NCI-H2029 (cell line): ENCODE measurements at regions not wholly inside any gene's neighbourhood (a gene's known extent, or its start where the extent isn't known, plus 50 kb on each side); places are given as distances from the start of the nearest gene placed in this dataset.
"Not testable (repeated sequence)": the region's sequence is repeated elsewhere in the genome, so short reads cannot be mapped to it uniquely, and the experiment has no call there.

Experiments
- DNase-seq: peaks from one replicate; lab custom pipeline; 2025; lab: John Stamatoyannopoulos, UW

DNA sequence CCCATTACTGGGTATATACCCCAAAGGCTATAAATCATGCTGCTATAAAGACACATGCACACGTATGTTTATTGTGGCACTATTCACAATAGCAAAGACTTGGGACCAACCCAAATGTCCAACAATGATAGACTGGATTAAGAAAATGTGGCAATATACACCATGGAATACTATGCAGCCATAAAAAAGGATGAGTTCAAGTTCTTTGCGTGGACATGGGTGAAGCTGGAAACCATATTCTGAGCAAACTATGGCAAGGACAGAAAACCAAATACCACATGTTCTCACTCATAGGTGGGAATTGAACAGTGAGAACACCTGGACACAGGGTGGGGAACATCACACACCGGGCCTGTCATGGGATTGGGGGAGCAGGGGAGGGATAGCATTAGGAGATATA, 54.4 kb upstream of the MUCL1 start:
- DNase-seq = not testable (repeated sequence)

DNA sequence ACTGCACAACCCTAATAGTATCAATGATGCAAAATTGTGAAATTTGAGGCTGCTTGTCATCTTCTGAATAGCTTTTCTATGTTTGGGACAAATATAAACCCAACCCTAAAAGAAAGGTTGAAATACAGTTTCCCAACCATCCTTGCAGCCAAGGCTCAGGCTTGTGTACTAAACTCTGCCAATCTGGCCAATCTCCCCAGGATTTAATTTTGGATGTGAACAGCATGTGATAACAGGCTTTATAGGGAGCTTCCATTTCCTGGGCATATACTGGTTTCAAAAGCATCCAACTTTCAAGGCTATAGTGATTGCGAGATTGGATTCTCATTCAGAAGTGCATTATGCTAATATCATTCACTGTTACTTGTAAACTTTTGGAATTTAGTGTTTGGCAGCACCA, 55.7 kb upstream of the MUCL1 start:
- DNase-seq = no peak

DNA sequence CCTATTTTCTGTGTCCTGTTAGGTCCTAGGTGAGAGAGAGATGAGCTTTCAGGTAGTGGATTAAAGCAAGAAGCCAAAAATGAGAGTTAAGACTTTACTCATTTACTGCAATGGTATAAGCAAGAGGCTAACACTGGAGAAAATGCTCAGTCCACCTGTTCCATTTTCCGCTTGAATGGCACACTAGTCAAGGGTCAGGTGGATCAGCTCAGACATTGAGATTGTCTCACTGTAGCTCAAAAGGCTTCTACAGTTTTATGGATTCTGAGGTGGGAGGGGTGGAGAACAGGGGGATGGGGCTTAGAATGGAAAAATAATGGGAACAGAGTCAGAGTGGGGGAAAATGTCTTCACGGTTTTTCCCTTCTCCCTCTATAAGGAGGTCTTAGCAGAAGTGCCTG, 57.3 kb upstream of the MUCL1 start:
- no peak for DNase-seq

GRCh38 chr12:54795644-54796043, 58.7 kb upstream of the MUCL1 start:
- DNase-seq = no peak

DNA sequence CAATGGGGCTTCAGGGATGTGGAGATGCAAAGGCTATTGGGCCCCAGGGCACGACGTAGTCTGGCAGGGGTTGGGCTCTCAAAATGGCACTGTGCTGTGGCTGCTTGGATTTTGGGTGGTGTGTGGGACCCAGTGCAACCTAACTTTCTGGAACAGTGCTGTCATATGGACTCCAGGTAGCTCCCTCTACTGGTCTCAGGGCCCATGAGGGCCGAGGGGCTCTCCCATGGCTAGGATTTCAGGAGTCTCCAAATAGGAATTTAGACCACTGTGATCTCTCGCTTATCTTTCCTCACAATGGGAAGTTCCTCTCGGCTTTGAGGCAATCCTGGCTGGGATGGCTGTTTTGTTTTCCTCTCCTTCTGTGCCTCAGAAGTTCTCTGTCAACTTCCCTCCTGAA, 68.2 kb upstream of the MUCL1 start:
- no peak for DNase-seq

DNA sequence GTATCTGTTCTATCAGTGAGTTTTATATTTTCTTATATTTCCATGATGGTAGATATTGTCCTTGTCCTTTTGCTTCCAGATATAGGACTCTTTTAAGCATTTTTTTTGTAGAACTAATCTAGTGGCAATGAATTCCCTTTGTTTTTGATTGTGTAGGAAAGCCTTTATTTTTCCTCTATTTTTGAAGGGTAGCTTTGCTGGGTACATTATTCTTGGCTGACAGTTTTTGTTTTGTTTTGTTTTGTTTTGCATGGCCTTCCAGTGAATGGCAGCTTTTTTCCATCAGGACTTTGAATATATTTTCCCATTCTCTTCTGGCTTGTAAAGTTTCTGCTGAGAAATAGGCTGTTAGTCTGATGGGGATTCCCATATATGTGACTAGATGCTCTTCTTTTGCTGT, 70.2 kb upstream of the MUCL1 start:
- no peak for DNase-seq

- not testable (repeated sequence) for DNase-seq
Observed at GRCh38 chr12:54777031-54777430, 77.3 kb upstream of the MUCL1 start.

GRCh38 chr12:54773593-54773992, 80.7 kb upstream of the MUCL1 start:
- DNase-seq = no peak

DNA sequence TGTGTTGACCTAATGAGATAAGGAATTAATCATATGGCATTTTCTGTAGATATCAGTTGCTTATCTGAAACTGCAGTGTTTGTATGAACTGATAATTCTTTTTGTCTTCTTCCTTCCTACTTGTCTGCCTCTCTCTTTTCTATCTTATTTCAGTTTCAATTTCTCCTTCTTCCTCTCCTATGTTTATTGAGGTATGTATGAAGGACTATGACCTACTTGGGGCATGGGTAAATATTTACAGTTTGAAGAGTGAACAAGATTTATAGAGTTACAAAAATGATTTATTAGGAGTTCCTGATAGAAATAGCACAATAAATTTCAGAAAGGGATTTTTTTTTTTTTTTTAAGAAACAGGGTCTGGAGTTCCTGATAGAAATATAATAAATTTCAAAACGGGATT, 88.7 kb upstream of the MUCL1 start:
- DNase-seq = no peak

- DNase-seq = no peak
Observed at GRCh38 chr12:54762390-54762789, 91.9 kb upstream of the MUCL1 start.

- DNase-seq = peak; percentile 6
Observed at GRCh38 chr12:54759751-54760150, 94.6 kb upstream of the MUCL1 start.

DNA sequence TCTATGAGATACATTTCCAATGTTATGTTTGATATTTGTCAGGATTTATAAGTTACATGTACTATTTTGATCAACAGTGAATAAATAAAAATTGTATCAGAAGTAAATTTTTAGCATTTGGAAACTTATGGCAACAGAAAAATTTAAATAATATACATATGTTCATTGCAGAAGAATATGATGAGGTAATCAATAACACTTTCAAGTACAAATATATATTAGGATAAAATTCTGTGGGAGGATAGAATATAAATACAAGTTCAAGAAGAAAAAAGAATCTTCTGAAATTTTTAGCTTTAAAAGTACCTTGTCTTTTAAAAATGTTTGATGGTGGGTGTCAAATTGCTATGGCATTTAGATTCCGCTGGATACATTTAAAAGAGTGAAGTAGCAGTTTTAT, 102.8 kb upstream of the MUCL1 start:
- no peak for DNase-seq

DNA sequence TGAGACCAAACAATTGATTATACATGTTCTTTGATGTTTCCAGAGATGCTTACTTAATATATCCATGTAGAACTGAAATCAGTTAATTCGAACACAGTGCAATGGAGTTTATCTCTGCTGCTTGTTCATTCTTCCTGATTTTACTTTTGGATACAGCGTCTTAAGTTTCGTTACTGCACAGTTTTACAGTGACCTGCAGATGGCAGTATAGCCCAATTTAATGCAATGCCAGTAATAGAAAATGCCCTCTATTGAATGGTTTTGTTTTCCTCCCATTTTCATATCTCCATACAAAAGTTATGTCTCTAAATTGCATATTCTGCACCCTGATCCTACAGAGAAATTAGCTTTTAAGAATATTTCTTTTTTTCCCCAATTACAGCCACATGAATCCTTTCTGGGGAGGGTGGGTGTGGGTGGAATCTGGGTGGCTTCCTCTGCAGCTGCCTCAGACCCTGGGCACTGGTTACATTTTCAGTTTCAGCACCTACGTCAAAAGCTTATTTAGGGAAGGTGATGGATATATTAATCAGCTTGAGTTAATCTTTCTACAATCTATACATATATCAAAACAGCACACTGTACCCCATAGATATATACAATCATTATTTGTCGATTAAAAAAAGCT, 101.1 kb upstream of the DCD start:
- DNase-seq = no peak

DNA sequence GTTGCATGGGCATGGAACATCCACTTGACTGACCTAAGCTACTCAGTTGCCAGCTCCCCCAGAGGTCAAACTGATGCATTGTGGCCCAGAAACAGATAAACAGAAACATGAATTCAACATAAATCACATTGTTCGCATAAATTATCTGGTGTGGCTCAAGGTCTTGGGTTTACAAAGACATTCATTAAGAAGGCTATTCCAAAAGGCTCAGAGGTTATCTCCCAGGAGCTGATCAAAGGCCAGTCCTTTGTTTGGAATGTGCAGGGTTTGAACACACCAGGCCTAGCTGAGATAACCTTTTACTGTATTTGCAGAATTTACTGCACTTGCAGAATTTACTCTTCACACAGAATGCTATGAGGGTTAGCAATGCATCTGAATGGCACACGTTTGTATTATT, 96.4 kb upstream of the DCD start:
- DNase-seq = no peak

GRCh38 chr12:54740882-54741281, 92.7 kb upstream of the DCD start:
- no peak for DNase-seq

- no peak for DNase-seq
Observed at GRCh38 chr12:54736549-54736948, 88.4 kb upstream of the DCD start.

GRCh38 chr12:54734196-54734950, 86.2 kb upstream of the DCD start:
- no peak for DNase-seq

DNA sequence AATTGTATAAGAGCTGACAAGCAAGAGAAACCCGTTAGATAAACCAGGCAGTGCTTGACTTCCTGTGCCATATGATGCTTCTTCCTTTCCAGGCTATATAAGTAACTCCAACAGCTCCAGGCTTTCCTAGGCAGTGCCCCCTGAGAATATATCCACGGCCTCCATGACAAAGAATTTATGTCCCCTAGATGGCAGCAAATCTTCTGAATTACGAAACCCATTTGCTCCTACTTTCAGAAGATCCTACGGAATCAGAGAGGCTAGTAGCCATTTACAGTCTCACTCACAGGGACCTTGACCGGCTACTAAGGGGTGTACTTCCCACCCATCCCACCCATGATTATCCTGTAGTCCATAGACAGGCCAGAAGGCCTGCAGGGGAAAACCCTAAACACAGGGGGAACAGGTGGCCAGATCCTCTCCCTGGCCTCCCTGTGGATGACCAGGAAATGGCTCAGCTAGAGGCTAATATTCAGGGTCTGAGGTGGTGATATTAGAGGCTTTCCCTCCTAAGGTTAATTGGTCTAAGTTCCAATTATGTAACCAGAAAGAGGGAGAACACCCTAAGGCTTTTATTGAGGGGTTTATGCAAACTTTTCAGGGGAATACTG, 77.2 kb upstream of the DCD start:
- no peak for DNase-seq

- DNase-seq = peak; percentile 34
Observed at GRCh38 chr12:54723379-54724256, 75.5 kb upstream of the DCD start.

DNA sequence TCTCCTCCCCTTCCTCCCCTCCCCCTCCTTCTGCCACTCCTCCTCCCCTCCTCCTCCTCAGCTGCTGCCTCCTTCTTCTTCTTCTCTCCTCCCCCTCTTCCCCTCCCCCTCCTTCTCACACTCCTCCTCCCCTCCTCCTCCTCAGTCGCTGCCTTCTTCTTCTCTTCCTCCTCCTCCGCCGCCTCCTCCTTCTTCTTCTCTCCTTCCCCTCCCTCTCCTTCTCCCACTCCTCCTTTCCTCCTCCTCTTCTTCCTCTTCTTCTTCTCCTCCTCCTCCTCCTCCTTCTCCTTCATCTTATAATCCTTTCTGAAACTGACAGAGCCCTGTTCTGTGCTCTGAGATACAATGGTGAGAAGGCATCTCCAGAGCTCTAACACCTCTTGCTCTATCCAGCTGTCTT, 73.1 kb upstream of the DCD start:
- DNase-seq = no peak

GRCh38 chr12:54719691-54720090, 71.5 kb upstream of the DCD start:
- no peak for DNase-seq

DNA sequence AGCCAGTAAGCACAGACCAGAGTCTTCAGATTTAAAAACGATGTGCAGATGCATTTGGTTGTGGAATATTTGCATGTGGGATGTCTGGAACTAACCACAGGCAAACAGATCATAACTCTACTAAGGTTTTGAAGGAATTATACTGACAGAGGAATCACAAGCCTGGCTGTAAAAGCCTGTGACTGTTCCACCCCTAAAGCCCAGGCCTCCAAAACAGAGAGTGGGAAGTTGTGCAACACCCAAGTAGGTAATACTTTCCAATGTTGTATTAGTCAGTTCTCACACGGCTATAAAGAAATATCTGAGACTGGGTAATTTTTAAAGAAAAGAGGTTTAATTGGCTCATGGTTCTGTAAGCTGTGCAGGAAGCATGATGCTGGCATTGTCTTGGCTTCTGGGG, 68.1 kb upstream of the DCD start:
- no peak for DNase-seq

- DNase-seq = not testable (repeated sequence)
Observed at GRCh38 chr12:54713876-54714275, 65.7 kb upstream of the DCD start.
